Upper lobe of left lung (tissue), 4 donors: ENCODE measurements at regions not wholly inside any gene's neighbourhood (a gene's known extent, or its start where the extent isn't known, plus 50 kb on each side); places are given as distances from the start of the nearest gene placed in this dataset.

ENCODE experiments used
- CTCF ChIP-seq, 6 experiments: fragments of 450-650 bp in 4 of 6; fragments of 200-600 bp in 2 of 6; sonication (generic) in 2 of 6; IDR thresholded peaks; one replicate each; pipeline ENCODE4 v1.5.1; 2016 to 2019; ENCODE audit warnings: antibody characterized with exemption in 6 of 6
- POLR2A ChIP-seq, 4 donors: fragments of 450-650 bp; IDR thresholded peaks; one replicate each; pipeline ENCODE4 v1.5.1; 2016 to 2017; ENCODE audit warnings: antibody characterized with exemption in 4 of 4, mild to moderate bottlenecking in 2 of 4
- POLR2AphosphoS5 ChIP-seq, 2 donors: sonication (generic); formaldehyde crosslinking; IDR thresholded peaks; one replicate each; pipeline ENCODE4 v1.5.1; 2017; ENCODE audit warnings: antibody characterized with exemption in 2 of 2

- TF ChIP-seq CTCF (IDR thresholded peaks at IDR 0.05) (no peak), POLR2A (IDR thresholded peaks at IDR 0.05) (no peak), POLR2AphosphoS5 (IDR thresholded peaks at IDR 0.05) (no peak)
These were observed 244.9 kb upstream of the KLF6 start for GRCh38 chr10:4029866-4030265.
